ENCODE measurements at regions not wholly inside any gene's neighbourhood (a gene's known extent, or its start where the extent isn't known, plus 50 kb on each side); places are given as distances from the start of the nearest gene placed in this dataset.
A peak's percentile ranks its signal among the peaks of the same experiment; 100 is the strongest.

GRCh38 chr2:236940497-236940896 lies 145.2 kb upstream of the COPS8 start:
- DNase-seq = no peak

GRCh38 chr2:236940916-236941520 lies 144.7 kb upstream of the COPS8 start:
- peak; percentile 67 for DNase-seq

- DNase-seq = no peak
These were observed 144.1 kb upstream of the COPS8 start for GRCh38 chr2:236941551-236941950.

GRCh38 chr2:236942554-236942953 lies 143.1 kb upstream of the COPS8 start:
- DNase-seq = no peak

GRCh38 chr2:236943068-236943467 lies 142.6 kb upstream of the COPS8 start:
- DNase-seq = no peak

DNA sequence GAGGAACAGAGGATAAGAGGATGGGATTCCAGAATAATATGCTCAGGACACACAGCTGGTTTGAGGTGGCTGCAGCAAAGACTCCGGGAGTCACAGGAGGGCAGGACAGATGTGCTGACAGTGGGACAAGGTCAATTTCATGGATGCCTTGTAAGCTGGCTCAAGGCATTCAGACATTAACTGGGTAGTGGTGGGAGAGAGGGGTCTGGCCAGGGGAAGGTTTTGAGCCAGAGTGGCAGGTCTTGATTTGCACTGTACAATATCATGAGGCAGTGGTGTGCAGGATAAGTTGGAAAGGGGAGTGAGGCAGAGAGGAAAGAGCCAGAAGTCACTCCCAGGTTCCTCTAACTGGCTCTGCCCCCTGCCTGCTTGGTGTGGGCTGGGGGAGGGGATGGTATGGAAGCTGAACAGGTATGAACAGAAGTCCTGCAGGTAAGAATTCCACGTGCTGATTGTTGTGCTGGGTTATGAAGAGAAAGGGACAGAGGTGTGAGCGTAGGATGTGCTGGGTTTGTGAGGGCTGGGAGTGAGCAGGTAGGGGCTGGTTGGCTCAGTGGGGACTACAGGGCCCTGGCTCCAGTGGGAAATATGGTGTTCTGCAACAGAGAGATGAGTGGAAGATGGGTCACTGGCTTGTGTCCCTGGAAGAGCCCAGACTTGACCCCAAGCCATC lies 141.7 kb upstream of the COPS8 start:
- DNase-seq = no peak

- no peak for DNase-seq
These were observed 141.1 kb upstream of the COPS8 start for GRCh38 chr2:236944561-236944960.

GRCh38 chr2:236945431-236946016 lies 140.2 kb upstream of the COPS8 start:
- no peak for DNase-seq

DNA sequence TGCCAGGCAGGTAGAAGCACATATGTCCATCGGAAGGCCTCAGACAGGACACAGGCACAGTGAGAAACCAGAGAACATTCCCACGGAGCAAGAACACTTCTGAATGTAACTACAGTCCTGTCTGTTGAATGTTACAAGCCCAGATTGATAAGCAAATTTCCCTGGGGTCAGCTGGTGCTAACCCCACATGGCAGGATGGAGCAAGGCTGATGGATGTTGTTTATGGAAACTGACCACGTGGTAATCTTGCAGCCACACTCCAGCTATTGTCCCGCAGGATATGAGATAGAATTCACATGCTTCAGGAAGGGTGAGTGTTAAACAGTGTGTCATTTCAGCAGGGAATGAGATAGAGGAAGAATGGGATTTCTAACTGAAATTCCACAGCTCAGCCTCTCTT lies 138.8 kb upstream of the COPS8 start:
- no peak for DNase-seq

DNA sequence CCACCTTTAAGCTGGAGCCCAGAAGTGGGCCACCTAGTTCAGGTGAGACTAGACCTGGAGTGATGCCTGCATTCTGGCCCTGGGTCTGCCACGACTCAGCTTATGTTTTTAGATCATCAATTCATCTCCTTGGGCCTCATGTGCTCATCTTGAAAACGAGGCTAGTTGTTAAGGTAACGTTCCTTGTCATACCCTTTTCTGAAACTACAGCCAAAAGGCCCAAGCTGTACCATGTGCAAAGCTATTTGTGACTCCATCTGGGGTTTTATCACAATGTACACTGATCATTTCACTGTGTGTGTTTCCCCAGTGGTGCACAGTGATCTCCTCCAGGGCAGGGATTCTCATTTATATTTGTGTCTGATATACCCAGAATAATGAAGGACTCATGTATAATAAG lies 138.4 kb upstream of the COPS8 start:
- DNase-seq = no peak

DNA sequence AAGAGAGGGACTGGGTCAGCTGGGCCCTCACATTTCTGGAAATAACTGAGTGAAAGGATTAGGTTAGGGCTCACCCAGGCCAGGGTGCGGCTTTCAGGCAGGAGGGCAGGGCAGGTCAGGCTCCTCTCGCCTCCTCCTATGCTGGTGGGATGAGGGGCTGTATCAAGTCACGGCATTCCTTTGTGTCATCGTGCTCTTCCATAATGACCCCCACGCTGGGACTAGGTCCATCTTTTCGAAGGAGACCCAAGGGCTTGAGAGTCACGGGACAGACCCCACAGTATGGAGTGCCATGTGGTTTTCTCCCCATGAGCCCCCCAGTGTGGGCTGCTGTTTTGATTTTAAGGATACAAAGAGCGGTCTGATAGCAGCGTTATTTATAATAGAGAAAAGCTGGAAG lies 137.8 kb upstream of the COPS8 start:
- no peak for DNase-seq

DNA sequence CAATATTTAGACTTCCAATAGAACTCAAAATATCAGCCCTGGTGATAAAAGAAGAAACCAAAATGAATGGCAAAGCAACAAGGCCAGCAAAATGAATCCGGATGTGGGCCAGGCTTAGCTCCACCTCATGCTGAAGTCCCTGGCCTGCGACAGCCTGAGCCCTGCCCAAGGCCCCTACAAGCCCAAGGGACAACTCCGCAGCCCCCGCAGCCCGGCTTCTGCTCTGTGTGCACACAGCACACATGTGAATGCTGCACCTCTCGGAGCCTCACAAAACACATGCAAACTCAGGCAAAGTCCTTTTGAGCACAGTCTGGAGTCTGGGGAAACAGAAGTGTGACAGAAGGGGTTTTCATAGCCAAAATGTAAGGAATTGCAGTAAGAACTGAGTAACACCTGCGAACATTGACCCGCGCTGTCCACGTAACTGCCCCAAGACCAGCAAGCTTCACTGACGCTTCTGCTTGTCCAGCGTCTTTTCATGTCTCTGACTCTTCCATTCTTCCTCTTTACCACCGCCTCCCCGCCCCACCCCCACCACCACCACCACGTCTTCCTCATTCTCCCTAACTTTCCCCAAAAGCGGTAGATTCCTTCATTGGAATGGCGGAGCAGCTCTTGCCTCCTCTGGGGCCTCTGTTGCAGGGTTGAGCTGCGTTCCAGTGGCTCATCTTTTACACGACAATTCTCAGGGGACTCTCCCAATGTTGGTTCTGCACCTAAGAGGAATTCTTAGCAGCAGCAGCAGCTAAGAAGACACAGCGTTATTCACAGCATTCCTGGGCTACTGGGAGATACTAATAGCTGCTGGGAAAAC lies 136.4 kb upstream of the COPS8 start:
- no peak for DNase-seq

GRCh38 chr2:236951830-236952475 lies 133.7 kb upstream of the COPS8 start:
- DNase-seq = no peak

DNA sequence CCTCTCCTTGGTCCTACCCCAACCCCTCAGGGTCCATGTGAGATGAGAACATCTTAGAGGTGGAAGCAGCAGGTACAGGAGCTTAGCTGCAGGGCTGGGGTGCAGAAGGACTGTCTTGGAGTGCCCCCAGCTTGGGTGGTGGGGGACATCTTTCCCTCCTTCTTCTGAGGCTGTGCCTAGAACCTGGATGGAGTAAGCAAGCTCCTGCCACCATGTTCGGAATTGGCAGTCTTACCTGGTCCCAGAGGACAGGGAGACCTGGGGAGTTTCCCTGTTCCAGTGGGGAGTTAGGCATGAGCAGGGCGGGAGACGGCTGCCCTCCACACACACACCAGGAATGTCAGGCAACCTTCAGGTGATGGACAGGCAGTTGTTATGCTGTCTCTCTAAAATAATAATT lies 131.0 kb upstream of the COPS8 start:
- no peak for DNase-seq

DNA sequence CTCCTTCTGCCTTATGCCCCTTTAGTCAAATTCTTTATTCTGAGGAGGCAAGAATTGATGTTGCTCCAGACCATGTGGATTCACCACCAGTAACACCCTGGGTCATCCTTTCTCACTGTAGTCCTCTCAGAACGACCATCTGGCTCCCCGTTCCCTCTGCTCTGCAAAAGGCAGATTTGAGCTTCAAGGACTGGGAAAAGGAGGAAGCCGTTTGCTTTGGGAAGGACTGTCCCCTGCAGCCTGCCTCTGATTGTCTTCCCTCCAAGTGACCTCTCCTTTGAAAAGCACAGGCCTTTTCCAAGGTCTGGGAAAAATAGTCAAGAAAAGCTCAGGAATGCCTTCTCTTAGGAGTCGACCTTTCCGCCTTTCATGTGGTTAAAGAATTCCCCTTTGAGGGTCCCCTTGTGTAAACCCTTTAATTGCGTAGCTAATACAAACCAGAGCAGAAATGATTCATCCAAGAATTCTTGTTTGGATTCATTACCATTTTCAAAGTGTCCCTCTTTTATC lies 130.1 kb upstream of the COPS8 start:
- no peak for DNase-seq

DNA sequence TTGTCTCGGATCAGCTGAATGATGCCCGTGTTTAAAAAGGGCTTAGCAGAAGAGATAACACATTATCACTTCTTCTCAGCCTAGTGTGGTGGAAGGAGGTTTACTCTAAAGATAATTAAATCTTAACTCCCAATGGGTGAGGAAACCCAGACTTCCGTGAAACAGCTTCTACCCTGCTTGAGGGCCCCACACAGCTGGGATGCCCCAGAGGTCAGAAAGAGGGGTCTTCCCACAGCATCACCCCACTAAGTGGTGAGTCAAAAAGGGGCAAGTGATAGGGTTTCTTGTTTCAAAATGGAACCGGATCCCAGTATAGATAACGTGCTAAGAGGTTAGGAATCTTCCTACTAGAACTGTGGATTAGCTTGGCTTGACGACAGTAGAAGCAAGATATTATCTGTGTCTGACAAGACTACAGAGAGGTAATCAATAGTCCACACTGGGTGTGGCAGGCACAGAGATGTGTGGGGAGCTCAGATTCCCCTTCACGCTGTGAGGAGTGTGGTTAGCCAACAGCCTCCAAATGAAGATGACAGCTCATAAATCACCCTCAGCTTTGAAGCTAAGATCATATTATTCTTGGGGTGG lies 129.6 kb upstream of the COPS8 start:
- DNase-seq = peak; percentile 29

DNA sequence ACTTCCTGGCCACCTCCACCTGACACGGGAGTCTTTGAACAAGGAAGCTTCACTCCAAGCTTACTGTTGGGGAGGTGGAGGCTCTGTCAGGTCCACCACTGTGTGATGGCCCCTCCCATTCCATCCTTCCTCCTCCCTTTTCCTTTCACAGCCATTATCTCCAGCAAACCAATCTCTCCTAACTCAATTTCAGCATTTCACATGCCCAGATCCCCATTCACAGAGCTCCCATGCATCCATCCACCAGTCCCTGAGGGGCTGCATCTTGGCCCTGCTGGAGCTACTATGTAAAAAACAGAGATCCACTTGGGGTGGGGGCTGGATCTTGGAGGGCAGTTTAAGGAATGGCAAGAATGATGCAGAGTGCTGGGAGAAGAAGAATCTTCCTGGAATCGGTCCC lies 129.0 kb upstream of the COPS8 start:
- DNase-seq = no peak

GRCh38 chr2:236959036-236959435 lies 126.7 kb upstream of the COPS8 start:
- no peak for DNase-seq

DNA sequence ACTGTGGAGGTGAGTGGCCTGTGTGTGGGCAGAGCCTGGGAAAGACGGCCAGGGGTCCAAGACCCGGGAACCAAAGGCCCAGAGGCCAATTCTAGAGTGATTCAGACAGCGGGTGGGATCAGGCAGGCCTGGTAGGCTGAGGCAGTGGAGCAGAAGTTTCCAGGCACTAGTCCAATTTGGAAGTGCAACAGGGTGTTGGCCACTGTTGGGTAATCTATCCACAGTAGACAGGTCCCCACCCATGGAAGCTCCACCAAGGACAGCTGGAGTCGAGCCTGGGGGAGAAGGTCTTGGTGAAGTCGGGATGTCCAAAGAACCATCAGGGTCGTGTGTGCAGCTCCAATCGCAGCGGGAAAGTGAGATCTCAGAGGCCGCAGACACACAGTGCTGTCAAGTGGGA lies 125.8 kb upstream of the COPS8 start:
- no peak for DNase-seq

DNA sequence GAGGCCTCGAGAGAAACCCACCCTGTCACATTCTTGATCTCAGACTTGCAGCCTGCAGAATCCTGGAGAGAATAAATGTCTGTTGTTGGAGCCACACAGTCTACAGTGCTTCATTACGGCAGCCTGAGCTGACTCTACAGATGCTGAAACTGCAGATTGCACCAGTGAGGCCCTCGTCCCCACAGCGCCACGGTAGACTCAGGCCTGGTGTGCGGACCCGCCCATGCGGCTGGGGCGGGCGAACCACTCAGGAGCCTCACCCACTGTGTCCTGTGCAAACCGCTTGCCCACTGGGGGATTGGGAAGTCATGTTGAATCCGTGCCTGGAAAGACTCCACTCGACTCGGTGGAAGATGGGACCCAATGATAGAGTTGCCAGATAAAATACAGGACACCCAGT lies 125.2 kb upstream of the COPS8 start:
- no peak for DNase-seq

GRCh38 chr2:236962816-236963215 lies 122.9 kb upstream of the COPS8 start:
- no peak for DNase-seq

DNA sequence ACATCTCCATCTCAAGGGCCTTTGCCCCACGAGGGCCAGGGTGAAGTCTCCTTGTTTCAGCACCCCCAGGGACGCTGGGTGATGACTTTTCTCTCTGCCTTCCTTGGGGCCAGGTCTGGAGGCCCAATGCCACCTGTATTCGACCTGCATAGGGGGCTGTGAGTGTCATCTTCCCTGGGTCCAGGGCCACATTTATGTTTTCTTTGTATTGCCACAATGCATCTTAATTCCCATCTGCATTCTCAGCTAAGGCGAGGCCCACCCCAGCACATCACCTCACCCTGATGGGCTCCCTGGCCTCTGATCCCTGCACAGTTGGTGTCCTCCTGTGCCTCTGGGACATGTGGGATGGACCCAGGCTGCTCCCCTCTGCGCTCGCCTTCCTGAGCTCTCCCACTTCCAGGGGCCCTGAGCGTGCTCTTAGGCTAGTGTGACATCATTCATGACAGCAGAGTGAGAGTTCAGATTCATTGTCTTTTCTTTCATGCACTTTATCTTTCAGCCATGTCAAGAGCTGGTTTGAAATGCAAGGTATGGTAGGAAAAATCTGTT lies 122.0 kb upstream of the COPS8 start:
- DNase-seq = no peak
